ENCODE measurements at regions not wholly inside any gene's neighbourhood (a gene's known extent, or its start where the extent isn't known, plus 50 kb on each side); places are given as distances from the start of the nearest gene placed in this dataset.

GRCh38 chr6:145332011-145332410, 403.3 kb downstream of the EPM2A start:
- Histone ChIP-seq H3K27ac (ENCODE audit: low read length) (no peak overlapping the region), H3K9ac (ENCODE audit: low read length) (no peak overlapping the region), H3K27me3 (replicated peaks; ENCODE audit: insufficient read depth, low read length) (no peaks in the 10 kb centered on the region), H3K4me2 (ENCODE audit: low read depth, low read length) (no peak overlapping the region), H4K20me1 (ENCODE audit: insufficient read depth, low read length) (no peaks in the 10 kb centered on the region), H3K79me2 (ENCODE audit: low read length) (no peaks in the 10 kb centered on the region), H2AFZ (ENCODE audit: low read length) (no peak overlapping the region), H3F3A (ENCODE audit: insufficient read depth, low read length) (no peaks in the 10 kb centered on the region), H3K4me3 (ENCODE audit: low read length) (no peak overlapping the region), H3K36me3 (replicated peaks; ENCODE audit: insufficient read depth, low read length) (no peaks in the 10 kb centered on the region), H3K4me1 (ENCODE audit: low read length) (no peaks in the 10 kb centered on the region), H3K9me3 (replicated peaks; ENCODE audit: insufficient read depth, low read length) (no peaks in the 10 kb centered on the region), H3K9me2 (replicated peaks; ENCODE audit: insufficient read depth, low read length) (no peaks in the 10 kb centered on the region)
- TF ChIP-seq EZH2 (optimal IDR thresholded peaks at IDR 0.05; ENCODE audit: low read depth, low read length) (no peak), CTCF (IDR thresholded peaks at IDR 0.05; ENCODE audit: low read length) (no peak), EZH2phosphoT487 (IDR thresholded peaks at IDR 0.05; ENCODE audit: low read length) (no peak)
- DNase-seq, result no peak

GRCh38 chr6:145336119-145336518, 399.2 kb downstream of the EPM2A start:
- Histone ChIP-seq H3K9me3 (replicated peaks; ENCODE audit: insufficient read depth, low read length) (no peaks in the 10 kb centered on the region), H3K79me2 (ENCODE audit: low read length) (no peaks in the 10 kb centered on the region), H3K27me3 (replicated peaks; ENCODE audit: insufficient read depth, low read length) (no peaks in the 10 kb centered on the region), H3K36me3 (replicated peaks; ENCODE audit: insufficient read depth, low read length) (no peaks in the 10 kb centered on the region), H4K20me1 (ENCODE audit: insufficient read depth, low read length) (no peaks in the 10 kb centered on the region), H3K9ac (ENCODE audit: low read length) (no peak overlapping the region), H2AFZ (ENCODE audit: low read length) (no peak overlapping the region), H3K9me2 (replicated peaks; ENCODE audit: insufficient read depth, low read length) (no peaks in the 10 kb centered on the region), H3K4me1 (ENCODE audit: low read length) (no peaks in the 10 kb centered on the region), H3K4me2 (ENCODE audit: low read depth, low read length) (no peak overlapping the region), H3K4me3 (ENCODE audit: low read length) (no peak overlapping the region), H3K27ac (ENCODE audit: low read length) (no peak overlapping the region), H3F3A (ENCODE audit: insufficient read depth, low read length) (no peaks in the 10 kb centered on the region)
- no peak for TF ChIP-seq EZH2phosphoT487 (IDR thresholded peaks at IDR 0.05; ENCODE audit: low read length)
- no peak for DNase-seq

- Histone ChIP-seq H3F3A (ENCODE audit: insufficient read depth, low read length) (no peaks in the 10 kb centered on the region), H3K9me2 (replicated peaks; ENCODE audit: insufficient read depth, low read length) (no peaks in the 10 kb centered on the region)
- no peak for DNase-seq
Measured at GRCh38 chr6:145339089-145339488, 396.2 kb downstream of the EPM2A start.

More at GRCh38 chr6:145339089-145339488, 396.2 kb downstream of the EPM2A start:
- Histone ChIP-seq H3K27ac (ENCODE audit: low read length) (no peak overlapping the region), H3K9ac (ENCODE audit: low read length) (no peak overlapping the region), H2AFZ (ENCODE audit: low read length) (no peak overlapping the region), H3K4me1 (ENCODE audit: low read length) (no peaks in the 10 kb centered on the region), H3K9me3 (replicated peaks; ENCODE audit: insufficient read depth, low read length) (no peaks in the 10 kb centered on the region), H3K27me3 (replicated peaks; ENCODE audit: insufficient read depth, low read length) (no peaks in the 10 kb centered on the region), H3K4me2 (ENCODE audit: low read depth, low read length) (no peak overlapping the region), H3K36me3 (replicated peaks; ENCODE audit: insufficient read depth, low read length) (no peaks in the 10 kb centered on the region), H3K4me3 (ENCODE audit: low read length) (no peak overlapping the region), H4K20me1 (ENCODE audit: insufficient read depth, low read length) (no peaks in the 10 kb centered on the region), H3K79me2 (ENCODE audit: low read length) (no peaks in the 10 kb centered on the region)
- TF ChIP-seq EZH2phosphoT487 (IDR thresholded peaks at IDR 0.05; ENCODE audit: low read length) (no peak), EZH2 (optimal IDR thresholded peaks at IDR 0.05; ENCODE audit: low read depth, low read length) (no peak), CTCF (IDR thresholded peaks at IDR 0.05; ENCODE audit: low read length) (no peak)
